CD4-positive, alpha-beta T cell (primary cell): ENCODE measurements at regions not wholly inside any gene's neighbourhood (a gene's known extent, or its start where the extent isn't known, plus 50 kb on each side); places are given as distances from the start of the nearest gene placed in this dataset.

Source experiments
- ATAC-seq: fragments of 200-7000 bp; cut with Tn5 transposase; one replicate; pipeline ENCODE4 v1.10.0; 2022; ENCODE audit warnings: mild to moderate bottlenecking; ENCODE audit not compliant: poor library complexity
- CTCF ChIA-PET: fragments of 350-600 bp; sonication (Branson Sonifier 250); formaldehyde crosslinking; loops from one replicate; lab custom pipeline; 2021; ENCODE audit warnings: antibody characterized with exemption, inconsistent platforms; lab: Charles Lee
- POLR2A ChIA-PET: fragments of 350-600 bp; sonication (Branson Sonifier 250); formaldehyde crosslinking; loops from one replicate; lab custom pipeline; 2021; ENCODE audit warnings: antibody characterized with exemption, inconsistent platforms; lab: Charles Lee
- DNase-seq, 14 experiments: peaks; one replicate each; pipeline ENCODE4 v3.0.0-alpha.2; 2013 to 2020; ENCODE audit warnings: mixed read lengths in 2 of 14
- H3K27ac ChIP-seq, 2 donors: one replicate each; pipeline versions ENCODE4 v1.5.1 to v1.7.0; 2013; ENCODE audit warnings: low read length in 2 of 2, low read depth in 1 of 2, mild to moderate bottlenecking in 1 of 2
- H3K27me3 ChIP-seq, 2 experiments: 1 replicate in 1 of 2; 2 replicates in 1 of 2; pipeline versions ENCODE4 v1.6.1 to v1.7.0; 2013; ENCODE audit warnings: low read length in 2 of 2, control low read depth in 1 of 2, mild to moderate bottlenecking in 1 of 2, moderate library complexity in 1 of 2; ENCODE audit not compliant: insufficient read depth in 2 of 2, control insufficient read depth in 1 of 2
- H3K36me3 ChIP-seq: one replicate; pipeline ENCODE4 v1.6.1; 2013; ENCODE audit warnings: low read length, control low read depth; ENCODE audit not compliant: insufficient read depth
- H3K4me1 ChIP-seq: one replicate; pipeline ENCODE4 v1.6.1; 2013; ENCODE audit warnings: low read length, control low read depth; ENCODE audit not compliant: insufficient read depth
- H3K4me3 ChIP-seq: one replicate; pipeline ENCODE4 v1.5.1; 2013; ENCODE audit warnings: mild to moderate bottlenecking, low read length, moderate library complexity
- H3K9me3 ChIP-seq, 2 experiments: 1 replicate in 1 of 2; 2 replicates in 1 of 2; pipeline versions ENCODE4 v1.6.1 to v1.7.0; 2013; ENCODE audit warnings: low read length in 2 of 2, mild to moderate bottlenecking in 2 of 2, control low read depth in 1 of 2, moderate library complexity in 1 of 2; ENCODE audit not compliant: control insufficient read depth in 1 of 2, insufficient read depth in 1 of 2
- H3K27ac Mint-ChIP-seq: one replicate; pipeline ENCODE4 v1.8.0; 2020; ENCODE audit warnings: mixed read lengths
- H3K27me3 Mint-ChIP-seq: one replicate; pipeline ENCODE4 v1.8.0; 2021; ENCODE audit warnings: mixed read lengths
- H3K36me3 Mint-ChIP-seq: one replicate; pipeline ENCODE4 v1.8.0; 2021; ENCODE audit warnings: low read depth, mixed read lengths
- H3K4me1 Mint-ChIP-seq: one replicate; pipeline ENCODE4 v1.8.0; 2021; ENCODE audit warnings: low read depth, mixed read lengths
- H3K4me3 Mint-ChIP-seq: one replicate; pipeline ENCODE4 v1.8.0; 2020; ENCODE audit warnings: mild to moderate bottlenecking, mixed read lengths
- H3K9me3 Mint-ChIP-seq: one replicate; pipeline ENCODE4 v1.8.0; 2020; ENCODE audit warnings: mixed read lengths
- CTCF ChIP-seq: fragments of 200-600 bp; IDR thresholded peaks from one replicate; pipeline ENCODE4 v1.8.0; 2022; ENCODE audit warnings: antibody characterized with exemption, mild to moderate bottlenecking
- intact Hi-C, 2 experiments: fragments of 100-400 bp; cut with DNase I in 1 of 2; cut with micrococcal nuclease in 1 of 2; formaldehyde crosslinking; loops; one replicate each; pipeline versions ENCODE4 v1.15.1 to v1.9.0; 2023 to 2025; cut with DNase I, micrococcal nuclease

DNA sequence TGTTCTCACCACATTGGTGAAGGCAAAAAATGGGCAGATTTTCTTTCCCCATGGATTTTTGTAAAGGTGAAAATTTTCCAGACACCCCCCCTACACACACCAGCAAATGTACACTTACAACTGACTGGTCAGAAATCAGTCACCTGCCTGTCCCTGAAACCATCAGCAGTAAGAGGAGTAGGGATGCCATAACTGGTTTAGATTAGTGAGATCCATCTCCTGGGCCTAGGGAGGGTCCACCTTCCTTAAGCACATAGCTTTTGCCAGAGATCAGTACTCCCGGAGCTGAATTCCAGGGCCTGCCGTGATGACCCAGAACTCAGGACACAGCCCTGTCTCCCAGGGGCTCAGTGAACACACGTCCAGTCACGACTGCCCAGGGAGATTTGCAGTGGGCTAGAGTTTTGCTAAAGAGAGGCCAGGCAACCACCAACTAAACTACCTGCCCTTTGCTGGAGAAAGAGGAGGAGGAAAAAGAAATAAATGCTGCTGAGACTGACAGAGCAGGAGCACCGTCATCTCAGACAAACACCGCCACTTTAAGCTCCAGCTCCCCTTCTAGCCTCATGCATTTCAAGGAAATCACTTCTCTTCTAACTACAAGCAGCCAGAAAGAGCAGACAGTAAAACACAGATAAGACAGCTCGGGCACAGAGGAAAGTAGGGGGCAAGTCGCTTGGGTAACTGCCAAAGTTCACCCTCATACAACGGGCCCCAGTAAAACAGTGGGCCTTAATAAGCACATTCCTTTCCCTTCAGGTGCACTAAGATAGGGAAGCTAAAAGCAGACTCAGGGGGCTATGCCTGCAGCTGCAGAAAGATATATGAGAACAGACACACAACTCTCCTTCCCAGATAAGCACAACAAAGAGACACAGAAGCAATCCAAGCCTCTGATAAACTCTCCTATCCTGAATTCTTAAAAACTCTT, 82.6 kb upstream of the SPTLC3 start:
- H3K4me3 ChIP-seq: no peak overlapping the region
- H3K9me3 Mint-ChIP-seq: no peaks in the 10 kb centered on the region
- ATAC-seq: no peak
- DNase-seq: no peak
- no peak overlapping the region for H3K4me3 Mint-ChIP-seq
- H3K27ac ChIP-seq: no peak overlapping the region
- no peaks in the 10 kb centered on the region for H3K27me3 ChIP-seq
- H3K27me3 Mint-ChIP-seq: peaks cover 4% of the 10 kb centered on the region
- CTCF ChIA-PET: no interaction called here
- no peak overlapping the region for H3K27ac Mint-ChIP-seq
- peaks cover 13% of the 10 kb centered on the region for H3K4me1 Mint-ChIP-seq
- TF ChIP-seq CTCF: no peak
- peaks cover 0 to 6% of the 10 kb centered on the region in 2 experiments for H3K9me3 ChIP-seq
- no peaks in the 10 kb centered on the region for H3K36me3 Mint-ChIP-seq
- POLR2A ChIA-PET: no interaction called here
- intact Hi-C loops: loop anchor here (1.0 to 5.0 kb wide), 4 partner anchors 177 to 846 kb away; no protein-coding TSS in a partner anchor
- H3K4me1 ChIP-seq: no peaks in the 10 kb centered on the region
- no peaks in the 10 kb centered on the region for H3K36me3 ChIP-seq

GRCh38 chr20:12927489-12927888, 81.3 kb upstream of the SPTLC3 start:
- H3K9me3 Mint-ChIP-seq: no peaks in the 10 kb centered on the region
- TF ChIP-seq CTCF: no peak
- intact Hi-C loops: loop anchor here (2.0 to 5.0 kb wide), 2 partner anchors 175 to 845 kb away; no protein-coding TSS in a partner anchor
- POLR2A ChIA-PET: no interaction called here
- CTCF ChIA-PET: no interaction called here
- ATAC-seq (no peak), DNase-seq (no peak)
- Histone ChIP-seq H3K4me1 (no peaks in the 10 kb centered on the region), H3K36me3 (no peaks in the 10 kb centered on the region), H3K9me3 (peaks cover 0 to 2% of the 10 kb centered on the region in 2 experiments), H3K27me3 (no peaks in the 10 kb centered on the region), H3K4me3 (no peak overlapping the region), H3K27ac (no peak overlapping the region)
- no peak overlapping the region for H3K27ac Mint-ChIP-seq
- H3K36me3 Mint-ChIP-seq: no peaks in the 10 kb centered on the region
- no peak overlapping the region for H3K4me3 Mint-ChIP-seq
- peaks cover 13% of the 10 kb centered on the region for H3K4me1 Mint-ChIP-seq
- peaks cover 4% of the 10 kb centered on the region for H3K27me3 Mint-ChIP-seq

- TF ChIP-seq CTCF: no peak
- ATAC-seq (no peak), DNase-seq (no peak)
- peaks cover under 1% of the 10 kb centered on the region for H3K27me3 Mint-ChIP-seq
- no peak overlapping the region for H3K4me3 Mint-ChIP-seq
- Histone ChIP-seq H3K36me3 (no peaks in the 10 kb centered on the region), H3K27me3 (no peaks in the 10 kb centered on the region), H3K4me1 (no peaks in the 10 kb centered on the region), H3K27ac (no peak overlapping the region), H3K9me3 (no peaks in the 10 kb centered on the region), H3K4me3 (no peak overlapping the region)
- intact Hi-C loops: loop anchor here in 1 of 2 experiments (5.0 kb wide), 1 partner anchor 844 kb away; no protein-coding TSS in a partner anchor
- POLR2A ChIA-PET: no interaction called here
- peaks cover 13% of the 10 kb centered on the region for H3K4me1 Mint-ChIP-seq
- no peak overlapping the region for H3K27ac Mint-ChIP-seq
- no peaks in the 10 kb centered on the region for H3K36me3 Mint-ChIP-seq
- CTCF ChIA-PET: no interaction called here
- H3K9me3 Mint-ChIP-seq: no peaks in the 10 kb centered on the region
Measured at GRCh38 chr20:12928358-12928754, 80.4 kb upstream of the SPTLC3 start.
